Naive thymus-derived CD4-positive, alpha-beta T cell (primary cell): ENCODE measurements at regions not wholly inside any gene's neighbourhood (a gene's known extent, or its start where the extent isn't known, plus 50 kb on each side); places are given as distances from the start of the nearest gene placed in this dataset.

Experiments used
- ATAC-seq: fragments of 150-1000 bp; cut with Tn5 transposase; 2 replicates; pipeline ENCODE4 v1.10.0; 2021; ENCODE audit warnings: mild to moderate bottlenecking, moderate library complexity
- CTCF ChIA-PET: fragments of 350-600 bp; sonication (Branson Sonifier 250); formaldehyde crosslinking; loops from one replicate; lab custom pipeline; 2021; ENCODE audit warnings: antibody characterized with exemption; lab: Charles Lee
- POLR2A ChIA-PET: fragments of 350-600 bp; sonication (Branson Sonifier 250); formaldehyde crosslinking; loops from one replicate; lab custom pipeline; 2021; ENCODE audit warnings: antibody characterized with exemption, inconsistent platforms; lab: Charles Lee
- DNase-seq, 9 donors: peaks; one replicate each; pipeline versions ENCODE4 v3.0.0 to v3.0.0-alpha.2; 2020 to 2022; ENCODE audit warnings: mixed read lengths in 1 of 9
- H3K27ac ChIP-seq: one replicate; pipeline ENCODE4 v1.7.0; 2013; ENCODE audit warnings: mild to moderate bottlenecking, low read depth, low read length, moderate library complexity
- H3K27me3 ChIP-seq, 2 donors: one replicate each; pipeline ENCODE4 v1.7.0; 2013; ENCODE audit warnings: low read length in 2 of 2, mild to moderate bottlenecking in 2 of 2, moderate library complexity in 2 of 2; ENCODE audit not compliant: control insufficient read depth in 2 of 2, insufficient read depth in 2 of 2
- H3K36me3 ChIP-seq, 3 experiments: 1 replicate in 2 of 3; 2 replicates in 1 of 3; pipeline ENCODE4 v1.7.0; 2013; ENCODE audit warnings: low read length in 3 of 3, mild to moderate bottlenecking in 3 of 3, moderate library complexity in 1 of 3; ENCODE audit not compliant: insufficient read depth in 3 of 3, control insufficient read depth in 2 of 3
- H3K4me1 ChIP-seq, 2 donors: one replicate each; pipeline ENCODE4 v1.7.0; 2013; ENCODE audit warnings: low read length in 2 of 2, mild to moderate bottlenecking in 2 of 2, moderate library complexity in 1 of 2; ENCODE audit not compliant: control insufficient read depth in 2 of 2, insufficient read depth in 2 of 2
- H3K4me3 ChIP-seq: 2 replicates; pipeline ENCODE4 v1.7.0; 2013; ENCODE audit warnings: mild to moderate bottlenecking, low read length
- H3K9me3 ChIP-seq, 3 experiments: 1 replicate in 2 of 3; 2 replicates in 1 of 3; pipeline ENCODE4 v1.7.0; 2013; ENCODE audit warnings: low read length in 3 of 3; ENCODE audit not compliant: control insufficient read depth in 2 of 3
- H3K27ac Mint-ChIP-seq, 9 donors: one replicate each; pipeline ENCODE4 v1.8.0; 2020 to 2022; ENCODE audit warnings: mixed read lengths in 9 of 9, mild to moderate bottlenecking in 8 of 9, moderate library complexity in 5 of 9, inconsistent platforms in 2 of 9
- H3K27me3 Mint-ChIP-seq, 5 donors: one replicate each; pipeline ENCODE4 v1.8.0; 2021 to 2022; ENCODE audit warnings: mixed read lengths in 5 of 5, mild to moderate bottlenecking in 1 of 5
- H3K36me3 Mint-ChIP-seq, 5 donors: one replicate each; pipeline ENCODE4 v1.8.0; 2020 to 2022; ENCODE audit warnings: mixed read lengths in 5 of 5, mild to moderate bottlenecking in 3 of 5, inconsistent platforms in 1 of 5
- H3K4me1 Mint-ChIP-seq, 7 donors: one replicate each; pipeline ENCODE4 v1.8.0; 2020 to 2022; ENCODE audit warnings: mixed read lengths in 7 of 7, mild to moderate bottlenecking in 3 of 7, inconsistent platforms in 1 of 7
- H3K4me3 Mint-ChIP-seq, 10 donors: one replicate each; pipeline ENCODE4 v1.8.0; 2020 to 2022; ENCODE audit warnings: mild to moderate bottlenecking in 10 of 10, mixed read lengths in 10 of 10, moderate library complexity in 6 of 10, inconsistent platforms in 2 of 10
- H3K9me3 Mint-ChIP-seq, 11 donors: one replicate each; pipeline ENCODE4 v1.8.0; 2020 to 2022; ENCODE audit warnings: mixed read lengths in 11 of 11, mild to moderate bottlenecking in 4 of 11, inconsistent platforms in 1 of 11, moderate library complexity in 1 of 11
- intact Hi-C, 2 donors: fragments of 100-400 bp; cut with micrococcal nuclease; formaldehyde crosslinking; loops; one replicate each; pipeline ENCODE4 v1.15.1; 2023

- peaks cover 0 to 10% (median 0%) of the 10 kb centered on the region in 11 donors for H3K9me3 Mint-ChIP-seq
- ChIA-PET POLR2A (no interaction called here), CTCF (no interaction called here)
- no peak overlapping the region for H3K27ac Mint-ChIP-seq
- no peaks in the 10 kb centered on the region for H3K27me3 Mint-ChIP-seq
- H3K4me3 Mint-ChIP-seq = no peak overlapping the region
- H3K9me3 ChIP-seq = no peaks in the 10 kb centered on the region
- no peaks in the 10 kb centered on the region for H3K4me1 Mint-ChIP-seq
- DNase-seq = no peak
- no peak overlapping the region for H3K4me3 ChIP-seq
- intact Hi-C loops = no loop called here
- no peaks in the 10 kb centered on the region for H3K36me3 Mint-ChIP-seq
- no peaks in the 10 kb centered on the region for H3K4me1 ChIP-seq
- H3K36me3 ChIP-seq = no peaks in the 10 kb centered on the region
- no peak for ATAC-seq
- no peak overlapping the region for H3K27ac ChIP-seq
- no peaks in the 10 kb centered on the region for H3K27me3 ChIP-seq
Observed at GRCh38 chr14:47978871-47979270, 303.5 kb upstream of the MDGA2 start.

- peaks cover 0 to 4% (median 0%) of the 10 kb centered on the region in 3 experiments for H3K9me3 ChIP-seq
- DNase-seq = no peak
- Mint-ChIP-seq H3K9me3 (peaks cover 0 to 15% (median 5%) of the 10 kb centered on the region in 11 donors), H3K27me3 (no peaks in the 10 kb centered on the region), H3K4me3 (no peak overlapping the region), H3K36me3 (no peaks in the 10 kb centered on the region), H3K4me1 (no peaks in the 10 kb centered on the region), H3K27ac (no peak overlapping the region)
- H3K4me3 ChIP-seq = no peak overlapping the region
- ATAC-seq = no peak
- ChIA-PET POLR2A (no interaction called here), CTCF (no interaction called here)
- H3K27me3 ChIP-seq = no peaks in the 10 kb centered on the region
- no peaks in the 10 kb centered on the region for H3K36me3 ChIP-seq
- no peaks in the 10 kb centered on the region for H3K4me1 ChIP-seq
- H3K27ac ChIP-seq = no peak overlapping the region
- intact Hi-C loops = no loop called here
Observed at GRCh38 chr14:47976139-47976538, 300.7 kb upstream of the MDGA2 start.

GRCh38 chr14:47966076-47966810 lies 290.8 kb upstream of the MDGA2 start:
- H3K9me3 Mint-ChIP-seq = peaks cover 0 to 12% (median 4%) of the 10 kb centered on the region in 11 donors
- H3K27me3 Mint-ChIP-seq = no peaks in the 10 kb centered on the region

GRCh38 chr14:47961634-47962033 lies 286.2 kb upstream of the MDGA2 start:
- H3K36me3 Mint-ChIP-seq = no peaks in the 10 kb centered on the region
- Histone ChIP-seq H3K27me3 (no peaks in the 10 kb centered on the region), H3K9me3 (no peaks in the 10 kb centered on the region), H3K27ac (no peak overlapping the region), H3K4me1 (no peaks in the 10 kb centered on the region), H3K36me3 (no peaks in the 10 kb centered on the region), H3K4me3 (no peak overlapping the region)
- DNase-seq (no peak), ATAC-seq (no peak)
- no peaks in the 10 kb centered on the region for H3K27me3 Mint-ChIP-seq
- intact Hi-C loops = no loop called here
- H3K4me1 Mint-ChIP-seq = no peaks in the 10 kb centered on the region
- POLR2A ChIA-PET = no interaction called here
- peaks cover 0 to 6% (median 0%) of the 10 kb centered on the region in 11 donors for H3K9me3 Mint-ChIP-seq
- H3K27ac Mint-ChIP-seq = no peak overlapping the region
- CTCF ChIA-PET = no interaction called here
- H3K4me3 Mint-ChIP-seq = no peak overlapping the region

More at GRCh38 chr14:47966076-47966810, 290.8 kb upstream of the MDGA2 start:
- ATAC-seq (no peak), DNase-seq (no peak)
- no peaks in the 10 kb centered on the region for H3K27me3 ChIP-seq
- H3K4me1 ChIP-seq = no peaks in the 10 kb centered on the region
- Mint-ChIP-seq H3K4me3 (no peak overlapping the region), H3K4me1 (no peaks in the 10 kb centered on the region), H3K36me3 (no peaks in the 10 kb centered on the region), H3K27ac (no peak overlapping the region)
- intact Hi-C loops = no loop called here
- ChIA-PET POLR2A (no interaction called here), CTCF (no interaction called here)
- no peaks in the 10 kb centered on the region for H3K36me3 ChIP-seq
- H3K9me3 ChIP-seq = no peaks in the 10 kb centered on the region
- no peak overlapping the region for H3K4me3 ChIP-seq
- H3K27ac ChIP-seq = no peak overlapping the region

GRCh38 chr14:47959740-47960139 lies 284.3 kb upstream of the MDGA2 start:
- Histone ChIP-seq H3K27ac (no peak overlapping the region), H3K9me3 (no peaks in the 10 kb centered on the region), H3K4me3 (no peak overlapping the region), H3K4me1 (no peaks in the 10 kb centered on the region), H3K36me3 (no peaks in the 10 kb centered on the region), H3K27me3 (no peaks in the 10 kb centered on the region)
- H3K4me3 Mint-ChIP-seq = no peak overlapping the region
- intact Hi-C loops = no loop called here
- H3K4me1 Mint-ChIP-seq = no peaks in the 10 kb centered on the region
- DNase-seq (no peak), ATAC-seq (no peak)
- POLR2A ChIA-PET = no interaction called here
- H3K36me3 Mint-ChIP-seq = no peaks in the 10 kb centered on the region
- no peak overlapping the region for H3K27ac Mint-ChIP-seq
- CTCF ChIA-PET = interaction anchor here (0.7 kb wide), 1 partner anchor 166 kb away, joined by 5 read pairs; no protein-coding TSS in a partner anchor
- peaks cover 0 to 6% (median 0%) of the 10 kb centered on the region in 11 donors for H3K9me3 Mint-ChIP-seq
- no peaks in the 10 kb centered on the region for H3K27me3 Mint-ChIP-seq

GRCh38 chr14:47949006-47949405 lies 273.6 kb upstream of the MDGA2 start:
- H3K36me3 ChIP-seq = no peaks in the 10 kb centered on the region
- no peaks in the 10 kb centered on the region for H3K4me1 ChIP-seq
- no peak overlapping the region for H3K27ac Mint-ChIP-seq
- intact Hi-C loops = no loop called here
- no peak overlapping the region for H3K4me3 Mint-ChIP-seq
- H3K4me3 ChIP-seq = no peak overlapping the region
- POLR2A ChIA-PET = no interaction called here
- H3K9me3 ChIP-seq = no peaks in the 10 kb centered on the region
- no peaks in the 10 kb centered on the region for H3K4me1 Mint-ChIP-seq
- no peaks in the 10 kb centered on the region for H3K27me3 Mint-ChIP-seq
- CTCF ChIA-PET = no interaction called here
- H3K27ac ChIP-seq = no peak overlapping the region
- no peak for ATAC-seq
- no peak for DNase-seq
- peaks cover 3 to 22% (median 4%) of the 10 kb centered on the region in 11 donors for H3K9me3 Mint-ChIP-seq
- H3K36me3 Mint-ChIP-seq = no peaks in the 10 kb centered on the region
- H3K27me3 ChIP-seq = no peaks in the 10 kb centered on the region

- CTCF ChIA-PET = no interaction called here
- no peaks in the 10 kb centered on the region for H3K27me3 Mint-ChIP-seq
- no peak overlapping the region for H3K27ac Mint-ChIP-seq
- Histone ChIP-seq H3K27me3 (no peaks in the 10 kb centered on the region), H3K36me3 (no peaks in the 10 kb centered on the region), H3K4me1 (no peaks in the 10 kb centered on the region), H3K27ac (no peak overlapping the region), H3K9me3 (no peaks in the 10 kb centered on the region), H3K4me3 (no peak overlapping the region)
- no peaks in the 10 kb centered on the region for H3K36me3 Mint-ChIP-seq
- no peak for DNase-seq
- intact Hi-C loops = no loop called here
- POLR2A ChIA-PET = no interaction called here
- peaks cover 0 to 13% (median 4%) of the 10 kb centered on the region in 11 donors for H3K9me3 Mint-ChIP-seq
- H3K4me1 Mint-ChIP-seq = no peaks in the 10 kb centered on the region
- ATAC-seq = no peak
- H3K4me3 Mint-ChIP-seq = no peak overlapping the region
Observed at GRCh38 chr14:47935332-47935731, 259.9 kb upstream of the MDGA2 start.
